ENCODE measurements at regions not wholly inside any gene's neighbourhood (a gene's known extent, or its start where the extent isn't known, plus 50 kb on each side); places are given as distances from the start of the nearest gene placed in this dataset.

- TF ChIP-seq, protein P1, sequence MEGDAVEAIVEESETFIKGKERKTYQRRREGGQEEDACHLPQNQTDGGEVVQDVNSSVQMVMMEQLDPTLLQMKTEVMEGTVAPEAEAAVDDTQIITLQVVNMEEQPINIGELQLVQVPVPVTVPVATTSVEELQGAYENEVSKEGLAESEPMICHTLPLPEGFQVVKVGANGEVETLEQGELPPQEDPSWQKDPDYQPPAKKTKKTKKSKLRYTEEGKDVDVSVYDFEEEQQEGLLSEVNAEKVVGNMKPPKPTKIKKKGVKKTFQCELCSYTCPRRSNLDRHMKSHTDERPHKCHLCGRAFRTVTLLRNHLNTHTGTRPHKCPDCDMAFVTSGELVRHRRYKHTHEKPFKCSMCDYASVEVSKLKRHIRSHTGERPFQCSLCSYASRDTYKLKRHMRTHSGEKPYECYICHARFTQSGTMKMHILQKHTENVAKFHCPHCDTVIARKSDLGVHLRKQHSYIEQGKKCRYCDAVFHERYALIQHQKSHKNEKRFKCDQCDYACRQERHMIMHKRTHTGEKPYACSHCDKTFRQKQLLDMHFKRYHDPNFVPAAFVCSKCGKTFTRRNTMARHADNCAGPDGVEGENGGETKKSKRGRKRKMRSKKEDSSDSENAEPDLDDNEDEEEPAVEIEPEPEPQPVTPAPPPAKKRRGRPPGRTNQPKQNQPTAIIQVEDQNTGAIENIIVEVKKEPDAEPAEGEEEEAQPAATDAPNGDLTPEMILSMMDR (IDR thresholded peaks at IDR 0.05; ENCODE audit: low read depth, low read length): no peak
- TF ChIP-seq, protein P2, sequence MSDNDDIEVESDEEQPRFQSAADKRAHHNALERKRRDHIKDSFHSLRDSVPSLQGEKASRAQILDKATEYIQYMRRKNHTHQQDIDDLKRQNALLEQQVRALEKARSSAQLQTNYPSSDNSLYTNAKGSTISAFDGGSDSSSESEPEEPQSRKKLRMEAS (IDR thresholded peaks at IDR 0.05; ENCODE audit: low read depth, low read length): no peak
- TF ChIP-seq POLR2A (IDR thresholded peaks at IDR 0.05; ENCODE audit: extremely low read depth, insufficient read length): no peak
These were observed 216.5 kb upstream of the GRIA4 start for GRCh38 chr11:105393326-105393725.
